ENCODE measurements at regions not wholly inside any gene's neighbourhood (a gene's known extent, or its start where the extent isn't known, plus 50 kb on each side); places are given as distances from the start of the nearest gene placed in this dataset.

GRCh38 chr13:84380866-84381265, 498.6 kb upstream of the SLITRK1 start:
- TF ChIP-seq CTCF (conservative IDR thresholded peaks at IDR 0.05; ENCODE audit: low read depth in 2 of 2) (no peak), EZH2phosphoT487 (IDR thresholded peaks at IDR 0.05; ENCODE audit: unreplicated experiment) (no peak), EZH2 (IDR thresholded peaks at IDR 0.05; ENCODE audit: low read depth, unreplicated experiment) (no peak), POLR2AphosphoS5 (IDR thresholded peaks at IDR 0.05; ENCODE audit: low read depth) (no peak)
